ENCODE measurements at regions not wholly inside any gene's neighbourhood (a gene's known extent, or its start where the extent isn't known, plus 50 kb on each side); places are given as distances from the start of the nearest gene placed in this dataset.

DNA sequence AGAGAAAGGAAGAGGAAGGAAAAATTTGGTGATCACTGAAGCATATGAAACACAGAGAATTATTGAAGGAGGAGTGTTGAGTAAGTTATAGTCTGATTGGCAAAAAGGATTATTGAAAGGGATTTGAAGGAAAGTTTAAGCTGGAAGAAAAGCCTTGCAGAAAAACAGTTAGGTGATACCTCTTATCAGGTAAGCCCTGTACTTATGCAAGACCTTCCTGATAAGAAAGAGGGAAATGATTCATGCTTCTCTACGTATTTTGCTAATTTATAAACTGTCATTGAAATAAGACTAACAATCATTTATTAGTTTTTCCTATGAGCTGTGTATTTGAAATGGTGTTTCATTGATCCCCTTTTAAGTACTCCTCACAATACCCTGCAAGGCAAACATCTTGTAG lies 793.9 kb upstream of the NRXN1 start:
- Histone ChIP-seq H3K9me3 (ENCODE audit: control insufficient read depth, low read length) (no peaks in the 10 kb centered on the region), H3K36me3 (ENCODE audit: control insufficient read depth, insufficient read depth, low read length) (no peaks in the 10 kb centered on the region), H3K27ac (no peak overlapping the region), H2AFZ (no peak overlapping the region), H3K9ac (no peak overlapping the region), H3K4me1 (no peaks in the 10 kb centered on the region), H3K4me2 (ENCODE audit: low read length) (no peak overlapping the region), H3K27me3 (ENCODE audit: control insufficient read depth, insufficient read depth, low read length) (no peaks in the 10 kb centered on the region), H3K4me3 (ENCODE audit: low read depth, low read length) (no peak overlapping the region), H3K79me2 (no peaks in the 10 kb centered on the region)
- TF ChIP-seq, protein P1, sequence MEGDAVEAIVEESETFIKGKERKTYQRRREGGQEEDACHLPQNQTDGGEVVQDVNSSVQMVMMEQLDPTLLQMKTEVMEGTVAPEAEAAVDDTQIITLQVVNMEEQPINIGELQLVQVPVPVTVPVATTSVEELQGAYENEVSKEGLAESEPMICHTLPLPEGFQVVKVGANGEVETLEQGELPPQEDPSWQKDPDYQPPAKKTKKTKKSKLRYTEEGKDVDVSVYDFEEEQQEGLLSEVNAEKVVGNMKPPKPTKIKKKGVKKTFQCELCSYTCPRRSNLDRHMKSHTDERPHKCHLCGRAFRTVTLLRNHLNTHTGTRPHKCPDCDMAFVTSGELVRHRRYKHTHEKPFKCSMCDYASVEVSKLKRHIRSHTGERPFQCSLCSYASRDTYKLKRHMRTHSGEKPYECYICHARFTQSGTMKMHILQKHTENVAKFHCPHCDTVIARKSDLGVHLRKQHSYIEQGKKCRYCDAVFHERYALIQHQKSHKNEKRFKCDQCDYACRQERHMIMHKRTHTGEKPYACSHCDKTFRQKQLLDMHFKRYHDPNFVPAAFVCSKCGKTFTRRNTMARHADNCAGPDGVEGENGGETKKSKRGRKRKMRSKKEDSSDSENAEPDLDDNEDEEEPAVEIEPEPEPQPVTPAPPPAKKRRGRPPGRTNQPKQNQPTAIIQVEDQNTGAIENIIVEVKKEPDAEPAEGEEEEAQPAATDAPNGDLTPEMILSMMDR (IDR thresholded peaks at IDR 0.05): no peak

DNA sequence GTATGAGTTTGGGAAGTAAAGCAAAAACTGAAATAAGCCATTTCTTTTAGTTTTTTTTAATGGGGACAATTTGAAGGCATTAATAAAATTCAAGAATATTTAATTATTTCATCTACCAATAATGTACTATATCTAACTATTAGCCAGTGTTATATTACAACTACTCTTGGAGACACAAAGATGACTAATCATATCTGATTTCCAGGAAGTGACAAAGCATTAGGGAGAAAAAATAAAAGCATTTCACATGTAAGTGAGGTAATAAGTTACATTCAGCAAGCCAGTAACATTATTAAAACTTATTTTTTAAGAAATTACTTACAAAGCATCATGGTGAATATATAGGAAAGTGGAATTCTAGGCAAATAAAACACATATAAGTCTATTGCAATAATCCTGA lies 781.3 kb upstream of the NRXN1 start:
- Histone ChIP-seq H3K79me2 (no peaks in the 10 kb centered on the region), H3K4me3 (ENCODE audit: low read depth, low read length) (no peak overlapping the region), H3K4me2 (ENCODE audit: low read length) (no peak overlapping the region), H3K27ac (no peak overlapping the region), H3K9me3 (ENCODE audit: control insufficient read depth, low read length) (no peaks in the 10 kb centered on the region), H3K36me3 (ENCODE audit: control insufficient read depth, insufficient read depth, low read length) (no peaks in the 10 kb centered on the region), H2AFZ (no peak overlapping the region), H3K27me3 (ENCODE audit: control insufficient read depth, insufficient read depth, low read length) (no peaks in the 10 kb centered on the region), H3K4me1 (no peaks in the 10 kb centered on the region), H3K9ac (no peak overlapping the region)
- TF ChIP-seq, protein P1 (IDR thresholded peaks at IDR 0.05): no peak

DNA sequence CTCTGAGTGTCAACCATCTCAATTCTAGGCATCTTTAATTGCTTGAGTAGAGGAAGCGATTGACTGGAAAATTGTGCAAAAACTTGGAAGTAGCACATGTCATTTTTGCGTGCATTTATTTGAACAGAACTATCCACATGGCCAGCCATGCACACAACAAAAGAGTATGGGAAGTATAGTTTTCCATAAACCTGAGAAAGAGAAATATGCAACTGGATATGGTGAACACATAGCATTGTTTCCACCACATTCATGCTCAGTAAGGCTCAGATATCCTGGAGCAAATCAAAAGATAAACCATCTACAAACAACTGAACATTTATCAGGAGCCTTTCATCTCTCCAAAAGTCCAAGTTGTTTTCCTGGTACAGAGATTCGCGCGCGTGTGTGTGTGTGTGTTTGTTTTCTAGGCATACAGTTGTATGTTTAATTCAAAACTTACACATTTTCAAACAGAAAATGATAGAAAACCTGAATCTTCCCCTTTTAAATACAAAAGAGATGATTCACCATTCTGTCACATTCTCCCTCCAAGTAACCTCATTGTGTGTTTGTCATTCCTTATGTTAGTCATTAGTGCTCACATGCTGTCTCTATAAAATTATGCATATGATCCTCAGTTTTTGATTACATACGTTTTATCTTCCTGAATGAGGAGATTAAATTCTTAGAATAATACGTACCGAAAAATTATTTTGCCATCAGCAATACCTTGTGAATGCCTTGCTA lies 780.4 kb upstream of the NRXN1 start:
- Histone ChIP-seq H3K4me2 (ENCODE audit: low read length) (no peak overlapping the region), H3K79me2 (no peaks in the 10 kb centered on the region), H3K27ac (no peak overlapping the region), H3K9ac (no peak overlapping the region), H3K4me1 (no peaks in the 10 kb centered on the region), H3K27me3 (ENCODE audit: control insufficient read depth, insufficient read depth, low read length) (no peaks in the 10 kb centered on the region), H3K4me3 (ENCODE audit: low read depth, low read length) (no peak overlapping the region), H3K9me3 (ENCODE audit: control insufficient read depth, low read length) (no peaks in the 10 kb centered on the region), H2AFZ (no peak overlapping the region), H3K36me3 (ENCODE audit: control insufficient read depth, insufficient read depth, low read length) (no peaks in the 10 kb centered on the region)
- TF ChIP-seq, protein P1 (IDR thresholded peaks at IDR 0.05): no peak

DNA sequence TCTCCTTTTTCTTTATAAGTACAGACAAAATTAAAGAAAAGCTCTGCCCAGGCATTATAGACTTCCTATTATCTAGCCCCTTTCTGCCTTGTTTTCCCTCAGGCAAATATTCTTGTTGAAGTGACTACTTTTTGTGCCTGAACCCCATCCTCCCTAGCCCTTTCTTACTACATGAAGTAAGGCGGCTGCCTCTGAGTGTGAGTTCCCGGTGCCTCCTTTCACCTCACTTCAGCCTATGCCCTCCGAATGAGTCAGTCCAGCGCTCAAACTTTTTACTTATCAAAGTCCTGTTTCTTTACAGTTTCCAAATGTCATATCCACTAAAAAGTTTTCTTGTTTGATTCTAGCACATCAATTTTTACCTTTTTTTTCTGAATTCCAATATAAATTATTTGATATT lies 778.3 kb upstream of the NRXN1 start:
- H2AFZ ChIP-seq: no peak overlapping the region
- H3K4me3 ChIP-seq (ENCODE audit: low read depth, low read length): no peak overlapping the region
- no peaks in the 10 kb centered on the region for H3K79me2 ChIP-seq
- H3K9ac ChIP-seq: no peak overlapping the region
- no peaks in the 10 kb centered on the region for H3K27me3 ChIP-seq (ENCODE audit: control insufficient read depth, insufficient read depth, low read length)
- TF ChIP-seq, protein P1 (IDR thresholded peaks at IDR 0.05): no peak
- H3K27ac ChIP-seq: no peak overlapping the region
- no peaks in the 10 kb centered on the region for H3K4me1 ChIP-seq
- no peaks in the 10 kb centered on the region for H3K36me3 ChIP-seq (ENCODE audit: control insufficient read depth, insufficient read depth, low read length)
- no peak overlapping the region for H3K4me2 ChIP-seq (ENCODE audit: low read length)
- no peaks in the 10 kb centered on the region for H3K9me3 ChIP-seq (ENCODE audit: control insufficient read depth, low read length)

DNA sequence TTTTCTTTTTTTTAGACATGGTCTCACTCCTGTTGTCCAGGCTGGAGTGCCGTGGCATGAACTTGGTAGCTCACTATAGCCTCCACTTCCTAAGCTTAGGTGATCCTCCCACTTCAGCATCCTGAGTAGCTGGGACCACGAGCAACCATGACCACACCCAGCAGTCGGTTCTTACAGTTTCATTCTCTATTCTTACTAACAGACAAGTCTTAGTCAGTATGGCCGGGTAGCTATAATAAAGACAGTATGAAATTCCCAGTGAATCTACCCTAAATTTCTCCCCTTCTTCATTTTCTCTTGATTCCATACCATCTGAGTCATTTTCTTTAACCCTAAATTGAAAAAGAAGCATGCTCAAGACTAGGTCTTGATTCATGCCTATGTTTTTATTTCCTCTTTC lies 775.3 kb upstream of the NRXN1 start:
- Histone ChIP-seq H3K79me2 (no peaks in the 10 kb centered on the region), H3K27ac (no peak overlapping the region), H3K9ac (no peak overlapping the region), H3K4me2 (ENCODE audit: low read length) (no peak overlapping the region), H3K4me1 (no peaks in the 10 kb centered on the region), H3K27me3 (ENCODE audit: control insufficient read depth, insufficient read depth, low read length) (no peaks in the 10 kb centered on the region), H3K4me3 (ENCODE audit: low read depth, low read length) (no peak overlapping the region), H2AFZ (no peak overlapping the region), H3K36me3 (ENCODE audit: control insufficient read depth, insufficient read depth, low read length) (no peaks in the 10 kb centered on the region), H3K9me3 (ENCODE audit: control insufficient read depth, low read length) (no peaks in the 10 kb centered on the region)
- TF ChIP-seq, protein P1 (IDR thresholded peaks at IDR 0.05): no peak

Data from parathyroid adenoma (tissue), 2 donors.